ENCODE measurements at regions not wholly inside any gene's neighbourhood (a gene's known extent, or its start where the extent isn't known, plus 50 kb on each side); places are given as distances from the start of the nearest gene placed in this dataset.
"Not testable (repeated sequence)": the region's sequence is repeated elsewhere in the genome, so short reads cannot be mapped to it uniquely, and the experiment has no call there.

- no peak for DNase-seq (ENCODE audit: low read depth)
Observed at GRCh38 chr7:13198727-13199126, 511.3 kb downstream of the ARL4A start.

- DNase-seq (ENCODE audit: low read depth), result no peak
Observed at GRCh38 chr7:13201628-13202027, 514.2 kb downstream of the ARL4A start.

GRCh38 chr7:13217768-13218167 is 530.3 kb downstream of the ARL4A start:
- DNase-seq (ENCODE audit: low read depth), result no peak

- no peak for DNase-seq (ENCODE audit: low read depth)
Observed at GRCh38 chr7:13225068-13225467, 537.6 kb downstream of the ARL4A start.

- no peak for DNase-seq (ENCODE audit: low read depth)
Observed at GRCh38 chr7:13226385-13226784, 539.0 kb downstream of the ARL4A start.

- no peak for DNase-seq (ENCODE audit: low read depth)
Observed at GRCh38 chr7:13231216-13231615, 543.8 kb downstream of the ARL4A start.

GRCh38 chr7:13235436-13235835 is 548.0 kb downstream of the ARL4A start:
- DNase-seq (ENCODE audit: low read depth), result no peak

GRCh38 chr7:13236026-13236425 is 548.6 kb downstream of the ARL4A start:
- no peak for DNase-seq (ENCODE audit: low read depth)

GRCh38 chr7:13240349-13240748 is 552.9 kb downstream of the ARL4A start:
- peak; percentile 53 for DNase-seq (ENCODE audit: low read depth)

- no peak for DNase-seq (ENCODE audit: low read depth)
Observed at GRCh38 chr7:13241416-13241815, 554.0 kb downstream of the ARL4A start.

- no peak for DNase-seq (ENCODE audit: low read depth)
Observed at GRCh38 chr7:13257661-13258060, 570.2 kb downstream of the ARL4A start.

GRCh38 chr7:13258386-13258785 is 571.0 kb downstream of the ARL4A start:
- no peak for DNase-seq (ENCODE audit: low read depth)

GRCh38 chr7:13259930-13260329 is 572.5 kb downstream of the ARL4A start:
- DNase-seq (ENCODE audit: low read depth), result no peak

- peak; percentile 33 for DNase-seq (ENCODE audit: low read depth)
Observed at GRCh38 chr7:13262929-13263530, 575.6 kb downstream of the ARL4A start.

GRCh38 chr7:13265271-13265670 is 577.8 kb downstream of the ARL4A start:
- DNase-seq (ENCODE audit: low read depth), result no peak

- DNase-seq (ENCODE audit: low read depth), result not testable (repeated sequence)
Observed at GRCh38 chr7:13274205-13274604, 586.8 kb downstream of the ARL4A start.

GRCh38 chr7:13276977-13277376 is 589.5 kb downstream of the ARL4A start:
- DNase-seq (ENCODE audit: low read depth), result no peak

- no peak for DNase-seq (ENCODE audit: low read depth)
Observed at GRCh38 chr7:13278020-13278419, 590.6 kb downstream of the ARL4A start.

GRCh38 chr7:13279854-13280435 is 592.5 kb downstream of the ARL4A start:
- peak; percentile 7 for DNase-seq (ENCODE audit: low read depth)

- peak; percentile 51 for DNase-seq (ENCODE audit: low read depth)
Observed at GRCh38 chr7:13282377-13282980, 595.0 kb downstream of the ARL4A start.

- DNase-seq (ENCODE audit: low read depth), result no peak
Observed at GRCh38 chr7:13286916-13287315, 599.5 kb downstream of the ARL4A start.

GRCh38 chr7:13288516-13288915 is 601.1 kb downstream of the ARL4A start:
- peak; percentile 13 for DNase-seq (ENCODE audit: low read depth)

- DNase-seq (ENCODE audit: low read depth), result peak; percentile 25
Observed at GRCh38 chr7:13290975-13291374, 603.5 kb downstream of the ARL4A start.

Measured in fibroblast of gingiva (primary cell).